CD14-positive monocyte (primary cell): ENCODE measurements at regions not wholly inside any gene's neighbourhood (a gene's known extent, or its start where the extent isn't known, plus 50 kb on each side); places are given as distances from the start of the nearest gene placed in this dataset.

Experiments
- DNase-seq, 3 donors: peaks; one replicate each; pipeline ENCODE4 v3.0.0-alpha.2; 2011 to 2022
- H2AFZ ChIP-seq: 2 replicates; pipeline ENCODE4 v1.6.0; 2012; ENCODE audit warnings: mild to moderate bottlenecking, low read depth, low read length, inconsistent platforms; ENCODE audit not compliant: insufficient read depth, poor library complexity, severe bottlenecking
- H3K27ac ChIP-seq, 2 donors: 1 replicate in 1 of 2; 2 replicates in 1 of 2; pipeline ENCODE4 v1.5.1; 2012 to 2013; ENCODE audit warnings: low read length in 2 of 2, control low read depth in 1 of 2, inconsistent platforms in 1 of 2, low read depth in 1 of 2, mild to moderate bottlenecking in 1 of 2
- H3K27me3 ChIP-seq, 2 donors: one replicate each; pipeline versions ENCODE4 v1.6.0 to v1.6.1; 2011 to 2013; ENCODE audit warnings: low read length in 2 of 2; ENCODE audit not compliant: control insufficient read depth in 2 of 2, insufficient read depth in 2 of 2
- H3K36me3 ChIP-seq, 2 donors: replicated peaks in 1 of 2; 1 replicate in 1 of 2; 2 replicates in 1 of 2; pipeline versions ENCODE4 v1.5.1 to v1.6.1; 2012 to 2013; ENCODE audit warnings: low read length in 2 of 2, control low read depth in 1 of 2, inconsistent platforms in 1 of 2, mild to moderate bottlenecking in 1 of 2; ENCODE audit not compliant: insufficient read depth in 2 of 2, control insufficient read depth in 1 of 2
- H3K4me1 ChIP-seq, 2 donors: 1 replicate in 1 of 2; 2 replicates in 1 of 2; pipeline versions ENCODE4 v1.5.1 to v1.6.1; 2012 to 2013; ENCODE audit warnings: low read length in 2 of 2, control low read depth in 1 of 2, inconsistent platforms in 1 of 2, mild to moderate bottlenecking in 1 of 2, moderate library complexity in 1 of 2; ENCODE audit not compliant: insufficient read depth in 2 of 2, control insufficient read depth in 1 of 2
- H3K4me2 ChIP-seq: replicated peaks from 2 replicates; pipeline ENCODE3; 2012; ENCODE audit warnings: low read length, moderate library complexity, mild to moderate bottlenecking; ENCODE audit not compliant: poor library complexity, severe bottlenecking; ENCODE audit errors: extremely low read depth
- H3K4me3 ChIP-seq, 3 experiments: fragments of 200-600 bp in 1 of 3; sonication (generic) in 1 of 3; replicated peaks in 1 of 3; 1 replicate in 2 of 3; 2 replicates in 1 of 3; pipeline ENCODE4 v1.5.1; 2011 to 2013; ENCODE audit warnings: low read length in 3 of 3, mild to moderate bottlenecking in 3 of 3, control low read depth in 2 of 3, low read depth in 2 of 3, inconsistent platforms in 1 of 3, moderate library complexity in 1 of 3
- H3K79me2 ChIP-seq: 2 replicates; pipeline ENCODE4 v1.6.0; 2012; ENCODE audit warnings: mild to moderate bottlenecking, control low read depth, inconsistent platforms, low read length, moderate library complexity; ENCODE audit not compliant: insufficient read depth
- H3K9ac ChIP-seq: 2 replicates; pipeline ENCODE4 v1.6.0; 2017; ENCODE audit warnings: low read length, mild to moderate bottlenecking; ENCODE audit not compliant: insufficient read depth, poor library complexity, severe bottlenecking
- H3K9me3 ChIP-seq, 2 donors: replicated peaks in 1 of 2; 1 replicate in 1 of 2; 2 replicates in 1 of 2; pipeline versions ENCODE4 v1.5.1 to v1.6.1; 2012 to 2013; ENCODE audit warnings: low read length in 2 of 2, control low read depth in 1 of 2; ENCODE audit not compliant: control insufficient read depth in 1 of 2, insufficient read depth in 1 of 2
- H4K20me1 ChIP-seq: 2 replicates; pipeline ENCODE4 v1.6.0; 2012; ENCODE audit warnings: mild to moderate bottlenecking, low read length, control low read depth, moderate library complexity; ENCODE audit not compliant: insufficient read depth
- H3K27ac Mint-ChIP-seq, 7 donors: one replicate each; pipeline ENCODE4 v1.8.0; 2020; ENCODE audit warnings: mild to moderate bottlenecking in 7 of 7, mixed read lengths in 7 of 7, moderate library complexity in 6 of 7, inconsistent platforms in 2 of 7
- H3K27me3 Mint-ChIP-seq, 3 donors: one replicate each; pipeline ENCODE4 v1.8.0; 2021 to 2022; ENCODE audit warnings: low read depth in 3 of 3, mild to moderate bottlenecking in 3 of 3, mixed read lengths in 3 of 3, moderate library complexity in 3 of 3, inconsistent platforms in 1 of 3
- H3K36me3 Mint-ChIP-seq, 2 donors: one replicate each; pipeline ENCODE4 v1.8.0; 2020; ENCODE audit warnings: mixed read lengths in 2 of 2, inconsistent platforms in 1 of 2, mild to moderate bottlenecking in 1 of 2
- H3K4me1 Mint-ChIP-seq: one replicate; pipeline ENCODE4 v1.8.0; 2020; ENCODE audit warnings: mild to moderate bottlenecking, mixed read lengths
- H3K4me3 Mint-ChIP-seq, 2 donors: one replicate each; pipeline ENCODE4 v1.8.0; 2020; ENCODE audit warnings: mild to moderate bottlenecking in 2 of 2, mixed read lengths in 2 of 2, moderate library complexity in 1 of 2
- H3K9me3 Mint-ChIP-seq, 7 donors: one replicate each; pipeline ENCODE4 v1.8.0; 2020 to 2022; ENCODE audit warnings: mixed read lengths in 7 of 7, mild to moderate bottlenecking in 6 of 7, moderate library complexity in 6 of 7, inconsistent platforms in 2 of 7
- CTCF ChIP-seq: fragments of 200-600 bp; IDR thresholded peaks from one replicate; pipeline ENCODE4 v1.8.0; 2022; ENCODE audit warnings: antibody characterized with exemption, mild to moderate bottlenecking
- WGBS: methylation state at CpG from one replicate; pipeline ENCODE4 v1.1.5; 2013; ENCODE audit warnings: missing lambda C conversion rate; ENCODE audit not compliant: insufficient coverage; 5-methylcytosine and 5-hydroxymethylcytosine counted together
- intact Hi-C, 2 donors: fragments of 100-400 bp; cut with micrococcal nuclease; formaldehyde crosslinking; loops; one replicate each; pipeline versions ENCODE4 v1.15.0 to v1.15.1; 2023

- no peaks in the 10 kb centered on the region for H3K36me3 Mint-ChIP-seq
- Histone ChIP-seq H3K9ac (no peak overlapping the region), H3K27me3 (no peaks in the 10 kb centered on the region), H3K27ac (no peak overlapping the region), H3K4me3 (no peak overlapping the region), H3K4me2 (no peak overlapping the region), H4K20me1 (no peaks in the 10 kb centered on the region), H3K36me3 (no peaks in the 10 kb centered on the region), H3K9me3 (peaks cover 20 to 27% of the 10 kb centered on the region in 2 donors), H3K79me2 (no peaks in the 10 kb centered on the region), H2AFZ (no peak overlapping the region), H3K4me1 (no peaks in the 10 kb centered on the region)
- no peak overlapping the region for H3K27ac Mint-ChIP-seq
- intact Hi-C loops = no loop called here
- H3K9me3 Mint-ChIP-seq = peaks cover 16 to 45% (median 29%) of the 10 kb centered on the region in 7 donors
- no peaks in the 10 kb centered on the region for H3K4me1 Mint-ChIP-seq
- peaks cover 0 to 3% (median 1%) of the 10 kb centered on the region in 3 donors for H3K27me3 Mint-ChIP-seq
- no peak for DNase-seq
- no peak overlapping the region for H3K4me3 Mint-ChIP-seq
- TF ChIP-seq CTCF = no peak
Measured at GRCh38 chr6:156579564-156579963, 197.6 kb upstream of the ARID1B start.

- H3K27ac Mint-ChIP-seq = no peak overlapping the region
- no peaks in the 10 kb centered on the region for H3K4me1 ChIP-seq
- H3K4me3 ChIP-seq = no peak overlapping the region
- no peaks in the 10 kb centered on the region for H3K36me3 Mint-ChIP-seq
- H3K4me3 Mint-ChIP-seq = no peak overlapping the region
- no peaks in the 10 kb centered on the region for H4K20me1 ChIP-seq
- H3K79me2 ChIP-seq = no peaks in the 10 kb centered on the region
- no peak for TF ChIP-seq CTCF
- no peak overlapping the region for H2AFZ ChIP-seq
- no peak overlapping the region for H3K4me2 ChIP-seq
- peaks cover 16 to 46% (median 29%) of the 10 kb centered on the region in 7 donors for H3K9me3 Mint-ChIP-seq
- H3K27me3 Mint-ChIP-seq = peaks cover 0 to 3% (median 1%) of the 10 kb centered on the region in 3 donors
- WGBS = no CpG with 5 or more reads among the region's 1 CpG
- H3K4me1 Mint-ChIP-seq = no peaks in the 10 kb centered on the region
- no peak overlapping the region for H3K9ac ChIP-seq
- no peaks in the 10 kb centered on the region for H3K36me3 ChIP-seq
- H3K27ac ChIP-seq = no peak overlapping the region
- H3K27me3 ChIP-seq = no peaks in the 10 kb centered on the region
- no peak for DNase-seq
- intact Hi-C loops = no loop called here
- H3K9me3 ChIP-seq = peaks cover 20 to 27% of the 10 kb centered on the region in 2 donors
Measured at GRCh38 chr6:156577749-156578148, 199.4 kb upstream of the ARID1B start.
